HEK293T (cell line): ENCODE measurements at regions not wholly inside any gene's neighbourhood (a gene's known extent, or its start where the extent isn't known, plus 50 kb on each side); places are given as distances from the start of the nearest gene placed in this dataset.
"Not testable (repeated sequence)": the region's sequence is repeated elsewhere in the genome, so short reads cannot be mapped to it uniquely, and the experiment has no call there.

Source experiments
- CTCF ChIA-PET: fragments of 350-600 bp; formaldehyde crosslinking; extraction: SDS; loops from one replicate; lab custom pipeline; 2021; ENCODE audit warnings: antibody characterized with exemption, inconsistent platforms; lab: Yijun Ruan, JAX
- POLR2A ChIA-PET: fragments of 350-600 bp; formaldehyde crosslinking; extraction: SDS; loops from one replicate; lab custom pipeline; 2020; ENCODE audit warnings: antibody characterized with exemption, inconsistent platforms; lab: Yijun Ruan, JAX
- DNase-seq: peaks from one replicate; pipeline ENCODE4 v3.0.0; 2012; ENCODE audit warnings: mixed read lengths; ENCODE audit errors: extremely low spot score
- ARNT ChIP-seq: fragments of 450-650 bp; IDR thresholded peaks from 2 replicates; pipeline ENCODE4 v1.6.1; 2017; ENCODE audit warnings: mild to moderate bottlenecking
- BHLHE40 ChIP-seq: fragments of 450-650 bp; IDR thresholded peaks from 2 replicates; pipeline ENCODE4 v1.6.1; 2016; ENCODE audit warnings: mild to moderate bottlenecking, moderate library complexity, borderline replicate concordance
- CTBP1 ChIP-seq: fragments of 450-650 bp; IDR thresholded peaks from 2 replicates; pipeline ENCODE4 v1.6.1; 2016; ENCODE audit warnings: borderline replicate concordance
- ELF4 ChIP-seq: fragments of 450-650 bp; IDR thresholded peaks from 2 replicates; pipeline ENCODE4 v1.6.1; 2017; ENCODE audit warnings: antibody characterized with exemption
- FOXA1 ChIP-seq: fragments of 450-650 bp; IDR thresholded peaks from 2 replicates; pipeline ENCODE4 v1.6.1; 2016; ENCODE audit warnings: mild to moderate bottlenecking
- FOXK2 ChIP-seq: fragments of 450-650 bp; IDR thresholded peaks from 2 replicates; pipeline ENCODE4 v1.6.1; 2016; ENCODE audit warnings: mild to moderate bottlenecking
- FOXM1 ChIP-seq: fragments of 450-650 bp; IDR thresholded peaks from 2 replicates; pipeline ENCODE4 v1.6.1; 2017; ENCODE audit warnings: mild to moderate bottlenecking, borderline replicate concordance
- HDGF ChIP-seq: fragments of 450-650 bp; IDR thresholded peaks from 2 replicates; pipeline ENCODE4 v1.6.1; 2017; ENCODE audit warnings: antibody characterized with exemption, borderline replicate concordance
- L3MBTL2 ChIP-seq: fragments of 450-650 bp; conservative IDR thresholded peaks from 2 replicates; pipeline ENCODE4 v1.6.1; 2016; ENCODE audit warnings: mild to moderate bottlenecking
- LEF1 ChIP-seq: fragments of 450-650 bp; IDR thresholded peaks from 2 replicates; pipeline ENCODE4 v1.6.1; 2017; ENCODE audit warnings: mild to moderate bottlenecking, borderline replicate concordance
- NFRKB ChIP-seq: fragments of 450-650 bp; IDR thresholded peaks from 2 replicates; pipeline ENCODE4 v1.6.1; 2016; ENCODE audit warnings: mild to moderate bottlenecking, moderate library complexity
- PKNOX1 ChIP-seq: fragments of 450-650 bp; IDR thresholded peaks from 2 replicates; pipeline ENCODE4 v1.6.1; 2016
- SP1 ChIP-seq: fragments of 450-650 bp; IDR thresholded peaks from 2 replicates; pipeline ENCODE4 v1.6.1; 2017
- SUZ12 ChIP-seq: fragments of 450-650 bp; IDR thresholded peaks from 2 replicates; pipeline ENCODE4 v1.6.1; 2016; ENCODE audit warnings: mild to moderate bottlenecking
- TARDBP ChIP-seq: fragments of 450-650 bp; IDR thresholded peaks from 2 replicates; pipeline ENCODE4 v1.6.1; 2016
- ZNF384 ChIP-seq: fragments of 450-650 bp; IDR thresholded peaks from 2 replicates; pipeline ENCODE4 v1.6.1; 2016

- DNase-seq = no peak
- TF ChIP-seq FOXK2 (no peak), HDGF (no peak)
- ChIA-PET POLR2A (no interaction called here), CTCF (no interaction called here)
These were observed 254.1 kb upstream of the C2CD4B start for GRCh38 chr15:62419192-62419591.

- DNase-seq, POLR2A ChIA-PET, CTCF ChIA-PET: not testable (repeated sequence)
These were observed 255.3 kb upstream of the C2CD4B start for GRCh38 chr15:62420371-62420770.

- ChIA-PET CTCF (no interaction called here), POLR2A (no interaction called here)
- DNase-seq = no peak
- TF ChIP-seq FOXK2 (no peak), ARNT (no peak), ELF4 (no peak), HDGF (no peak), SUZ12 (no peak), CTBP1 (no peak), NFRKB (no peak)
These were observed 256.2 kb upstream of the C2CD4B start for GRCh38 chr15:62421289-62421688.

GRCh38 chr15:62426387-62426956 lies 261.4 kb upstream of the C2CD4B start:
- POLR2A ChIA-PET = no interaction called here
- CTCF ChIA-PET = no interaction called here
- DNase-seq = no peak
- TF ChIP-seq NFRKB (no peak), SUZ12 (no peak), FOXK2 (no peak), BHLHE40 (no peak), FOXA1 (no peak), CTBP1 (no peak), LEF1 (no peak), L3MBTL2 (no peak), ZNF384 (no peak), FOXM1 (no peak)

GRCh38 chr15:62428259-62428658 lies 263.2 kb upstream of the C2CD4B start:
- DNase-seq = no peak
- ChIA-PET CTCF (no interaction called here), POLR2A (no interaction called here)
- TF ChIP-seq CTBP1 = no peak
- TF ChIP-seq LEF1 = no peak
- no peak for TF ChIP-seq FOXA1
- TF ChIP-seq FOXK2 = no peak
- TF ChIP-seq FOXM1 = no peak
- TF ChIP-seq SP1 = no peak

GRCh38 chr15:62428851-62429598 lies 263.9 kb upstream of the C2CD4B start:
- CTCF ChIA-PET = no interaction called here
- TF ChIP-seq ELF4 = no peak
- DNase-seq = no peak
- POLR2A ChIA-PET = no interaction called here

GRCh38 chr15:62430056-62430455 lies 265.0 kb upstream of the C2CD4B start:
- CTCF ChIA-PET = no interaction called here
- POLR2A ChIA-PET = no interaction called here
- TF ChIP-seq TARDBP (no peak), ELF4 (no peak), SUZ12 (no peak), L3MBTL2 (no peak), ZNF384 (no peak), BHLHE40 (no peak)
- DNase-seq = no peak

GRCh38 chr15:62430552-62430951 lies 265.5 kb upstream of the C2CD4B start:
- no peak for DNase-seq
- POLR2A ChIA-PET = no interaction called here
- TF ChIP-seq FOXK2 (no peak), SUZ12 (no peak), ARNT (no peak), HDGF (no peak), LEF1 (no peak), FOXA1 (no peak), L3MBTL2 (no peak), TARDBP (no peak), BHLHE40 (no peak), ELF4 (no peak), CTBP1 (no peak), NFRKB (no peak), ZNF384 (no peak), SP1 (no peak), FOXM1 (no peak), PKNOX1 (no peak)
- CTCF ChIA-PET = no interaction called here
